ENCODE measurements at regions not wholly inside any gene's neighbourhood (a gene's known extent, or its start where the extent isn't known, plus 50 kb on each side); places are given as distances from the start of the nearest gene placed in this dataset.
"Not testable (repeated sequence)": the region's sequence is repeated elsewhere in the genome, so short reads cannot be mapped to it uniquely, and the experiment has no call there.

GRCh38 chr2:94725543-94725942, 145.7 kb upstream of the TEKT4 start:
- Histone ChIP-seq H3K4ac (ENCODE audit: low read depth, low read length) (no peak overlapping the region), H4K91ac (ENCODE audit: insufficient read depth, low read depth, low read length) (no peak overlapping the region), H2AFZ (replicated peaks; ENCODE audit: low read length, poor library complexity) (no peak overlapping the region), H3K27ac (ENCODE audit: insufficient read depth, low read length) (no peak overlapping the region), H3K23ac (ENCODE audit: low read depth, low read length) (no peak overlapping the region), H3K4me1 (ENCODE audit: control insufficient read depth, insufficient read depth, low read length) (no peaks in the 10 kb centered on the region), H3K14ac (replicated peaks; ENCODE audit: low read depth, low read length) (no peak overlapping the region), H2BK20ac (ENCODE audit: low read depth, low read length) (no peak overlapping the region), H3K9ac (ENCODE audit: low read depth, low read length) (no peak overlapping the region), H3K4me3 (ENCODE audit: insufficient read depth, low read depth, low read length) (no peak overlapping the region), H3K9me1 (ENCODE audit: insufficient read depth, low read length) (no peaks in the 10 kb centered on the region), H4K8ac (ENCODE audit: low read depth in 2 of 2, low read length in 2 of 2) (no peak overlapping the region), H3K56ac (ENCODE audit: extremely low read depth, insufficient read depth, low read length) (no peak overlapping the region), H3K36me3 (ENCODE audit: control insufficient read depth, insufficient read depth, low read length) (no peaks in the 10 kb centered on the region), H3K18ac (ENCODE audit: low read depth, low read length) (no peak overlapping the region), H4K20me1 (ENCODE audit: insufficient read depth, low read length) (no peaks in the 10 kb centered on the region), H2BK120ac (ENCODE audit: low read depth, low read length) (no peak overlapping the region), H2BK15ac (ENCODE audit: low read depth, low read length) (no peak overlapping the region), H2BK5ac (ENCODE audit: low read depth, low read length, poor library complexity, severe bottlenecking) (no peak overlapping the region), H3K79me1 (ENCODE audit: low read depth in 1 of 2, low read length in 2 of 2) (no peaks in the 10 kb centered on the region), H3K27me3 (ENCODE audit: control insufficient read depth, insufficient read depth, low read length) (no peaks in the 10 kb centered on the region), H4K5ac (ENCODE audit: low read depth, low read length) (no peak overlapping the region), H2AK5ac (ENCODE audit: low read depth, low read length) (no peak overlapping the region), H3K4me2 (ENCODE audit: low read depth, low read length) (no peak overlapping the region), H2AK9ac (replicated peaks; ENCODE audit: low read depth, low read length, poor library complexity) (no peak overlapping the region), H3K9me3 (ENCODE audit: control insufficient read depth, insufficient read depth, low read length) (no peaks in the 10 kb centered on the region)
- ATAC-seq (ENCODE audit: low read depth) (no peak), DNase-seq (no peak)
- intact Hi-C loops (cut with micrococcal nuclease), result no loop called here
- BruUV-seq (replicated peaks), result no TSS peak
- dilution Hi-C loops (cut with HindIII; ENCODE audit: low sequenced_read_pairs, unreplicated experiment), result no loop called here
- ChIA-PET POLR2A (ENCODE audit: unreplicated experiment) (no interaction called here), CTCF (no interaction called here)
- no peak for TF ChIP-seq CHD1 (IDR thresholded peaks at IDR 0.05; ENCODE audit: low read depth, low read length)
- TF ChIP-seq, protein P1, sequence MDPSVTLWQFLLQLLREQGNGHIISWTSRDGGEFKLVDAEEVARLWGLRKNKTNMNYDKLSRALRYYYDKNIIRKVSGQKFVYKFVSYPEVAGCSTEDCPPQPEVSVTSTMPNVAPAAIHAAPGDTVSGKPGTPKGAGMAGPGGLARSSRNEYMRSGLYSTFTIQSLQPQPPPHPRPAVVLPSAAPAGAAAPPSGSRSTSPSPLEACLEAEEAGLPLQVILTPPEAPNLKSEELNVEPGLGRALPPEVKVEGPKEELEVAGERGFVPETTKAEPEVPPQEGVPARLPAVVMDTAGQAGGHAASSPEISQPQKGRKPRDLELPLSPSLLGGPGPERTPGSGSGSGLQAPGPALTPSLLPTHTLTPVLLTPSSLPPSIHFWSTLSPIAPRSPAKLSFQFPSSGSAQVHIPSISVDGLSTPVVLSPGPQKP (IDR thresholded peaks at IDR 0.05; ENCODE audit: borderline replicate concordance, low read depth, low read length), result no peak
- no peak for TF ChIP-seq MAZ (IDR thresholded peaks at IDR 0.05; ENCODE audit: borderline replicate concordance, low read depth, low read length)
- no peak for TF ChIP-seq SMC3 (IDR thresholded peaks at IDR 0.05; ENCODE audit: low read depth, low read length)
- TF ChIP-seq MAFK (IDR thresholded peaks at IDR 0.05; ENCODE audit: low read depth, low read length), result no peak
- in situ Hi-C loops (cut with MboI; ENCODE audit: low sequenced_read_pairs), result no loop called here
- no CpG with 5 or more reads among the region's 11 CpGs for WGBS, 2 experiments (ENCODE audit: extremely low coverage in 2 of 2, insufficient read length in 1 of 2)

GRCh38 chr2:94735536-94735935, 135.7 kb upstream of the TEKT4 start:
- H3K79me1 ChIP-seq (ENCODE audit: low read depth in 1 of 2, low read length in 2 of 2); H3K4me1 ChIP-seq (ENCODE audit: control insufficient read depth, insufficient read depth, low read length); H2AFZ ChIP-seq (replicated peaks; ENCODE audit: low read length, poor library complexity); H3K14ac ChIP-seq (replicated peaks; ENCODE audit: low read depth, low read length); H2BK20ac ChIP-seq (ENCODE audit: low read depth, low read length); intact Hi-C loops (cut with micrococcal nuclease); H3K27me3 ChIP-seq (ENCODE audit: control insufficient read depth, insufficient read depth, low read length); POLR2A ChIA-PET (ENCODE audit: unreplicated experiment); DNase-seq; H2BK120ac ChIP-seq (ENCODE audit: low read depth, low read length); H3K4me2 ChIP-seq (ENCODE audit: low read depth, low read length); dilution Hi-C loops (cut with HindIII; ENCODE audit: low sequenced_read_pairs, unreplicated experiment); in situ Hi-C loops (cut with MboI; ENCODE audit: low sequenced_read_pairs); H3K56ac ChIP-seq (ENCODE audit: extremely low read depth, insufficient read depth, low read length); H3K4ac ChIP-seq (ENCODE audit: low read depth, low read length); H3K4me3 ChIP-seq (ENCODE audit: insufficient read depth, low read depth, low read length); H3K23ac ChIP-seq (ENCODE audit: low read depth, low read length); H3K9ac ChIP-seq (ENCODE audit: low read depth, low read length); H2BK5ac ChIP-seq (ENCODE audit: low read depth, low read length, poor library complexity, severe bottlenecking); BruUV-seq (replicated peaks); ATAC-seq (ENCODE audit: low read depth); H3K9me3 ChIP-seq (ENCODE audit: control insufficient read depth, insufficient read depth, low read length); H3K18ac ChIP-seq (ENCODE audit: low read depth, low read length); H2BK15ac ChIP-seq (ENCODE audit: low read depth, low read length); H3K9me1 ChIP-seq (ENCODE audit: insufficient read depth, low read length); H4K5ac ChIP-seq (ENCODE audit: low read depth, low read length); CTCF ChIA-PET; H2AK5ac ChIP-seq (ENCODE audit: low read depth, low read length); H4K91ac ChIP-seq (ENCODE audit: insufficient read depth, low read depth, low read length); H4K8ac ChIP-seq (ENCODE audit: low read depth in 2 of 2, low read length in 2 of 2); H3K27ac ChIP-seq (ENCODE audit: insufficient read depth, low read length); H3K36me3 ChIP-seq (ENCODE audit: control insufficient read depth, insufficient read depth, low read length); H2AK9ac ChIP-seq (replicated peaks; ENCODE audit: low read depth, low read length, poor library complexity); H4K20me1 ChIP-seq (ENCODE audit: insufficient read depth, low read length): not testable (repeated sequence)
- WGBS, 2 experiments (ENCODE audit: extremely low coverage in 2 of 2, insufficient read length in 1 of 2), result 10% methylated on average over 2 of the region's 34 CpGs; no CpG with 5 or more reads in 1 of the 2 experiments
